ENCODE measurements at regions not wholly inside any gene's neighbourhood (a gene's known extent, or its start where the extent isn't known, plus 50 kb on each side); places are given as distances from the start of the nearest gene placed in this dataset.

GRCh38 chr9:105076729-105077128 lies 148.8 kb upstream of the ABCA1 start:
- H3K4me3 ChIP-seq: no peak overlapping the region
- TF ChIP-seq CTCF (IDR thresholded peaks at IDR 0.05) (no peak), POLR2A (IDR thresholded peaks at IDR 0.05) (no peak)
- ATAC-seq: no peak
- H3K36me3 ChIP-seq (replicated peaks in 1 of 2; ENCODE audit: insufficient read depth in 1 of 2, low read depth in 2 of 2): no peaks in the 10 kb centered on the region
- H3K9me3 ChIP-seq: no peaks in the 10 kb centered on the region
- intact Hi-C loops (cut with DNase I): loop anchor here (10.0 kb wide), 1 partner anchor 102 kb away; no protein-coding TSS in a partner anchor
- H3K27me3 ChIP-seq: no peaks in the 10 kb centered on the region
- WGBS, 2 donors: 71 to 77% methylated on average over 5 of the region's 5 CpGs
- H3K4me1 ChIP-seq: no peaks in the 10 kb centered on the region
- DNase-seq: no peak
- no peak overlapping the region for H3K27ac ChIP-seq

- Histone ChIP-seq H3K9me3 (no peaks in the 10 kb centered on the region), H3K4me1 (no peaks in the 10 kb centered on the region), H3K4me3 (no peak overlapping the region), H3K27ac (no peak overlapping the region), H3K27me3 (no peaks in the 10 kb centered on the region), H3K36me3 (replicated peaks in 1 of 2; ENCODE audit: insufficient read depth in 1 of 2, low read depth in 2 of 2) (no peaks in the 10 kb centered on the region)
- no peak for DNase-seq
- intact Hi-C loops (cut with DNase I): loop anchor here (10.0 kb wide), 1 partner anchor 105 kb away; no protein-coding TSS in a partner anchor
- ATAC-seq: no peak
- 97 to 100% methylated on average over 2 of the region's 2 CpGs for WGBS, 2 donors
- TF ChIP-seq POLR2A (IDR thresholded peaks at IDR 0.05) (no peak), CTCF (IDR thresholded peaks at IDR 0.05) (no peak)
These were observed 151.5 kb upstream of the ABCA1 start for GRCh38 chr9:105079457-105079856.

DNA sequence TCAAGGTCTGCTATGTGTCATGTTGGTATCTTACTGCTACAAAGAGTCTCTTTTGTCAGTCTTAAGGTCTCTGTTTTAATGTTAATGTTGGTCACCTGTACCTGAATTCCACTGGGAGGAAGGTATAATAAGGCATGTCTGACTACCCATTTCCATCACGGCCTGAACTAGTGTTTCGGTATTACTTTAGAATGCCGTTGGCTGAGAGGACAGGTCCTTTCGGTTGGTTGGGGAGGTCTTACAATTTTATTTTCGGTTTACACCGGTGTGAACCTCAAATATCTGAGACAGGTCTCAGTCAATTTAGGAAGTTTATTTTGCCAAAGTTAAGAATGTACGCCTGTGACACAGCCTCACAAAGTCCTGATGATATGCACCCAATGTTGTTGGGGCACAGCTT lies 154.9 kb upstream of the ABCA1 start:
- no peak for ATAC-seq
- DNase-seq: no peak
- H3K36me3 ChIP-seq (replicated peaks in 1 of 2; ENCODE audit: insufficient read depth in 1 of 2, low read depth in 2 of 2): no peaks in the 10 kb centered on the region

DNA sequence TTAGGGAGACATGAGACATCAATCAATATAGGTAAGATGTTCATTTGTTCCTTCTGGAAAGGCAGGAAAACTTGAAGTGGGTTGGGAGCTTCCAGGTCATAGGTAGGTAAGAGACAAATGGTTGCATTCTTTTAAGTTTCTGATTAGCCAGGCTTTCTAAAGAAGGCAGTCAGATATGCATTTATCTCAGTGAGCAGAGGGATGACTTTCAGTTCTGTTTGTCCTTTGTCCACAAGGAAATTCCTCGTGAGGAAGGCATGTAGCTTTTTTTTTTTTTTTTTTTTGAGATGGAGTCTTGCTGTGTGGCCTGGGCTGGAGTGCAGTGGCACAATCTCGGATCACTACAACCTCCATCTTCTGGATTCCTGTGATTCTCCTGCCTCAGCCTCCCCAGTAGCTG lies 155.3 kb upstream of the ABCA1 start:
- 59 to 60% methylated on average over 2 of the region's 2 CpGs for WGBS, 2 donors
- Histone ChIP-seq H3K36me3 (replicated peaks in 1 of 2; ENCODE audit: insufficient read depth in 1 of 2, low read depth in 2 of 2) (no peaks in the 10 kb centered on the region), H3K27me3 (no peaks in the 10 kb centered on the region), H3K9me3 (no peaks in the 10 kb centered on the region), H3K27ac (no peak overlapping the region), H3K4me3 (no peak overlapping the region), H3K4me1 (peaks cover 5% of the 10 kb centered on the region)
- intact Hi-C loops (cut with DNase I): loop anchor here (10.0 kb wide), 1 partner anchor 62 kb away; no protein-coding TSS in a partner anchor
- no peak for DNase-seq
- TF ChIP-seq POLR2A (IDR thresholded peaks at IDR 0.05): no peak
- TF ChIP-seq CTCF (IDR thresholded peaks at IDR 0.05): no peak
- ATAC-seq: no peak

More for the DNA sequence above, 154.9 kb upstream of the ABCA1 start:
- H3K4me3 ChIP-seq: no peak overlapping the region
- H3K27me3 ChIP-seq: no peaks in the 10 kb centered on the region
- H3K27ac ChIP-seq: no peak overlapping the region
- peaks cover under 1% of the 10 kb centered on the region for H3K4me1 ChIP-seq
- 55 to 71% methylated on average over 7 of the region's 7 CpGs for WGBS, 2 donors
- H3K9me3 ChIP-seq: no peaks in the 10 kb centered on the region
- no peak for TF ChIP-seq CTCF (IDR thresholded peaks at IDR 0.05)
- no peak for TF ChIP-seq POLR2A (IDR thresholded peaks at IDR 0.05)
- intact Hi-C loops (cut with DNase I): loop anchor here (10.0 kb wide), 1 partner anchor 62 kb away; no protein-coding TSS in a partner anchor

All from body of pancreas (tissue), 4 donors.